Epithelial cell of proximal tubule (primary cell): ENCODE measurements at regions not wholly inside any gene's neighbourhood (a gene's known extent, or its start where the extent isn't known, plus 50 kb on each side); places are given as distances from the start of the nearest gene placed in this dataset.
"Not testable (repeated sequence)": the region's sequence is repeated elsewhere in the genome, so short reads cannot be mapped to it uniquely, and the experiment has no call there.

Experiments used
- DNase-seq: peaks from one replicate; pipeline ENCODE4 v3.0.0-alpha.2; 2011; ENCODE audit warnings: low read depth
- H3K4me3 ChIP-seq: 2 replicates; pipeline ENCODE4 v1.5.1; 2011; ENCODE audit warnings: low read depth, mild to moderate bottlenecking, low read length
- CTCF ChIP-seq: conservative IDR thresholded peaks from 2 replicates; pipeline ENCODE4 v1.5.1; 2012; ENCODE audit warnings: low read depth, mild to moderate bottlenecking, low read length

GRCh38 chr4:148643851-148644250 is 201.6 kb upstream of the NR3C2 start:
- DNase-seq, result no peak
- no peak overlapping the region for H3K4me3 ChIP-seq
- no peak for TF ChIP-seq CTCF

GRCh38 chr4:148642907-148643306 is 200.7 kb upstream of the NR3C2 start:
- no peak for TF ChIP-seq CTCF
- no peak overlapping the region for H3K4me3 ChIP-seq
- DNase-seq, result no peak

- DNase-seq, H3K4me3 ChIP-seq: not testable (repeated sequence)
Measured at GRCh38 chr4:148638079-148638478, 195.9 kb upstream of the NR3C2 start.

- not testable (repeated sequence) for DNase-seq, H3K4me3 ChIP-seq
Measured at GRCh38 chr4:148637453-148637852, 195.2 kb upstream of the NR3C2 start.

GRCh38 chr4:148634476-148634875 is 192.3 kb upstream of the NR3C2 start:
- no peak overlapping the region for H3K4me3 ChIP-seq
- DNase-seq, result no peak
- no peak for TF ChIP-seq CTCF

GRCh38 chr4:148633720-148634119 is 191.5 kb upstream of the NR3C2 start:
- no peak overlapping the region for H3K4me3 ChIP-seq
- DNase-seq, result no peak
- TF ChIP-seq CTCF, result no peak

- TF ChIP-seq CTCF, result no peak
- no peak overlapping the region for H3K4me3 ChIP-seq
- no peak for DNase-seq
Measured at GRCh38 chr4:148632476-148632875, 190.3 kb upstream of the NR3C2 start.

- H3K4me3 ChIP-seq, result no peak overlapping the region
- no peak for TF ChIP-seq CTCF
- DNase-seq, result no peak
Measured at GRCh38 chr4:148630051-148630450, 187.8 kb upstream of the NR3C2 start.
